ENCODE measurements at regions not wholly inside any gene's neighbourhood (a gene's known extent, or its start where the extent isn't known, plus 50 kb on each side); places are given as distances from the start of the nearest gene placed in this dataset.

- TF ChIP-seq CTCF (conservative IDR thresholded peaks at IDR 0.05; ENCODE audit: low read length): no peak
- no peak for TF ChIP-seq EZH2phosphoT487 (IDR thresholded peaks at IDR 0.05; ENCODE audit: borderline replicate concordance, low read depth, low read length)
These were observed 725.5 kb upstream of the FLRT2 start for GRCh38 chr14:84804468-84804867.

Measured in OCI-LY7 (cell line).